HL-60 (cell line): ENCODE measurements at regions not wholly inside any gene's neighbourhood (a gene's known extent, or its start where the extent isn't known, plus 50 kb on each side); places are given as distances from the start of the nearest gene placed in this dataset.

Source experiments
- DNase-seq, 2 experiments: peaks; one replicate each; pipeline ENCODE4 v3.0.0-alpha.2; 2010 to 2020; ENCODE audit warnings: low read depth in 1 of 2, low spot score in 1 of 2
- H3K27ac ChIP-seq: fragments of 250-450 bp; sonication (Bioruptor Pico); replicated peaks from 2 replicates; pipeline ENCODE4 v1.5.1; 2020; ENCODE audit warnings: mild to moderate bottlenecking, moderate library complexity
- H3K27me3 ChIP-seq: fragments of 250-450 bp; sonication (Bioruptor Pico); 2 replicates; pipeline ENCODE4 v1.5.1; 2021; ENCODE audit warnings: mild to moderate bottlenecking, moderate library complexity; ENCODE audit not compliant: insufficient read depth, poor library complexity, severe bottlenecking
- H3K4me3 ChIP-seq: replicated peaks from 2 replicates; pipeline ENCODE4 v1.5.1; 2011; ENCODE audit warnings: mild to moderate bottlenecking, control low read depth, low read length; ENCODE audit not compliant: insufficient read depth
- CTCF ChIP-seq: IDR thresholded peaks from one replicate; pipeline ENCODE4 v1.5.1; 2011; ENCODE audit warnings: low read length, control low read depth, inconsistent platforms; ENCODE audit not compliant: insufficient read depth
- GABPA ChIP-seq: IDR thresholded peaks from 2 replicates; pipeline ENCODE4 v1.6.1; 2012; ENCODE audit warnings: low read depth
- POLR2AphosphoS5 ChIP-seq: IDR thresholded peaks from 2 replicates; pipeline ENCODE4 v1.6.1; 2012; ENCODE audit warnings: low read depth
- REST ChIP-seq: IDR thresholded peaks from 2 replicates; pipeline ENCODE4 v1.6.1; 2012; ENCODE audit warnings: low read depth; ENCODE audit not compliant: insufficient replicate concordance
- SPI1 ChIP-seq: IDR thresholded peaks from 2 replicates; pipeline ENCODE4 v1.6.1; 2012; ENCODE audit warnings: low read depth, mild to moderate bottlenecking, borderline replicate concordance

GRCh38 chr6:41469156-41470028 lies 76.8 kb upstream of the FOXP4 start:
- Histone ChIP-seq H3K27ac (no peak overlapping the region), H3K27me3 (peaks cover 28% of the 10 kb centered on the region), H3K4me3 (no peak overlapping the region)
- DNase-seq: no peak
- TF ChIP-seq GABPA: no peak
- TF ChIP-seq CTCF: no peak
- TF ChIP-seq POLR2AphosphoS5: no peak
- no peak for TF ChIP-seq SPI1
- TF ChIP-seq REST: no peak

GRCh38 chr6:41470029-41470330 lies 76.2 kb upstream of the FOXP4 start:
- TF ChIP-seq CTCF: no peak
- no peak for TF ChIP-seq POLR2AphosphoS5
- TF ChIP-seq SPI1: no peak
- no peak for TF ChIP-seq GABPA
- no peak for TF ChIP-seq REST
- Histone ChIP-seq H3K27ac (no peak overlapping the region), H3K4me3 (no peak overlapping the region), H3K27me3 (peaks cover 28% of the 10 kb centered on the region)
- DNase-seq: no peak

- Histone ChIP-seq H3K27ac (no peak overlapping the region), H3K27me3 (peaks cover 31% of the 10 kb centered on the region), H3K4me3 (no peak overlapping the region)
- DNase-seq: no peak
- TF ChIP-seq SPI1 (no peak), GABPA (no peak), POLR2AphosphoS5 (no peak)
Observed at GRCh38 chr6:41470331-41471063, 75.7 kb upstream of the FOXP4 start.

GRCh38 chr6:41471064-41471895 lies 74.9 kb upstream of the FOXP4 start:
- H3K27me3 ChIP-seq: peaks cover 32% of the 10 kb centered on the region
- no peak overlapping the region for H3K27ac ChIP-seq
- no peak overlapping the region for H3K4me3 ChIP-seq
- no peak for TF ChIP-seq REST
- no peak for TF ChIP-seq POLR2AphosphoS5
- no peak for TF ChIP-seq GABPA
- no peak for TF ChIP-seq CTCF
- TF ChIP-seq SPI1: no peak
- no peak for DNase-seq
